Activated CD8-positive, alpha-beta T cell treated with anti-CD3 and anti-CD28 coated beads, Interleukin-2, amount 10 ng/mL, durations not matched to agents 7 days and 5 days (primary cell): ENCODE measurements at regions not wholly inside any gene's neighbourhood (a gene's known extent, or its start where the extent isn't known, plus 50 kb on each side); places are given as distances from the start of the nearest gene placed in this dataset.

ENCODE experiments used
- ATAC-seq: fragments of 150-1000 bp; cut with Tn5 transposase; one replicate; pipeline ENCODE4 v1.10.0; 2021; ENCODE audit warnings: moderate library complexity
- CTCF ChIA-PET: fragments of 350-600 bp; sonication (Branson Sonifier 250); formaldehyde crosslinking; loops from one replicate; lab custom pipeline; 2021; ENCODE audit warnings: antibody characterized with exemption; lab: Charles Lee
- POLR2A ChIA-PET: fragments of 350-600 bp; sonication (Branson Sonifier 250); formaldehyde crosslinking; loops from one replicate; lab custom pipeline; 2021; ENCODE audit warnings: antibody characterized with exemption; lab: Charles Lee
- DNase-seq: peaks from one replicate; pipeline ENCODE4 v3.0.0-alpha.2; 2020
- H3K27ac Mint-ChIP-seq: one replicate; pipeline ENCODE4 v1.8.0; 2021; ENCODE audit warnings: mild to moderate bottlenecking, mixed read lengths
- H3K27me3 Mint-ChIP-seq: one replicate; pipeline ENCODE4 v1.8.0; 2021; ENCODE audit warnings: low read depth, mixed read lengths
- H3K36me3 Mint-ChIP-seq: one replicate; pipeline ENCODE4 v1.8.0; 2021; ENCODE audit warnings: low read depth, mixed read lengths
- H3K4me1 Mint-ChIP-seq: one replicate; pipeline ENCODE4 v1.8.0; 2021; ENCODE audit warnings: low read depth, mixed read lengths
- H3K4me3 Mint-ChIP-seq: one replicate; pipeline ENCODE4 v1.8.0; 2021; ENCODE audit warnings: mild to moderate bottlenecking, mixed read lengths
- H3K9me3 Mint-ChIP-seq: one replicate; pipeline ENCODE4 v1.8.0; 2022; ENCODE audit warnings: mixed read lengths; ENCODE audit not compliant: insufficient read depth

DNA sequence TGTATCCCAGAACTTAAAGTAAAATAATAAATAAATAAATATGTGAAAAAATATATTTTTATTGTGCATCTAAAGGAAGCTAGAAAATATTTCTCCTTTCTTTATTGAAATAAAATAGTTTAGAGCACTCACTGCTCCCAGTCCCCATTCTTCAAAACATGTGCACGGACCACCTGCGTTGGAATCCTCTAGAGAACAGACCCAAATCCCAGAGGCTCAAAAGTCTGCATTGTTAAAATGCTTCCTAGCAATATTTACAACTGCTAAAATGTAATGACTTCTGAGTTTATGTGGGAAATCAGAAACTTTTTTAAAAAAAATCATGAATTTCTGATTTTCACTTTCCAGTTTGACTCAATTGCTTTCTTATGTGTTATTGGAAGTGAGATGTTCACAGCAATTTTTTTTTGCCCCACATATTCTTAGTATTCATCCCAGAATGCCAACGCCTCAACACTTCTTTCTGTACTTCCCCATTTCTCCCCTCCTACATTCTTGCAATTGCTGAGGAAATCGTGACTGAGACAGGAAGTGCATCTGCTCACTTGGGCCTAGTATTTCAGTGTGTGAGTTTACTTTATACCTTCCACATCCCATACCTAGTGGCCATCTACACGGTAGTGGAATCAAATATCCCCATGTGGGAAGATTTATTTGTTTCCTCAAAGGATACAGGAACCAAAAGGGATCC lies 116.0 kb upstream of the FLRT2 start:
- H3K9me3 Mint-ChIP-seq = peaks cover 5% of the 10 kb centered on the region
- no peak overlapping the region for H3K4me3 Mint-ChIP-seq
- ATAC-seq = no peak
- no peak for DNase-seq
- CTCF ChIA-PET = no interaction called here
- no peak overlapping the region for H3K27ac Mint-ChIP-seq
- no peaks in the 10 kb centered on the region for H3K36me3 Mint-ChIP-seq
- POLR2A ChIA-PET = no interaction called here
- no peaks in the 10 kb centered on the region for H3K4me1 Mint-ChIP-seq
- H3K27me3 Mint-ChIP-seq = no peaks in the 10 kb centered on the region

DNA sequence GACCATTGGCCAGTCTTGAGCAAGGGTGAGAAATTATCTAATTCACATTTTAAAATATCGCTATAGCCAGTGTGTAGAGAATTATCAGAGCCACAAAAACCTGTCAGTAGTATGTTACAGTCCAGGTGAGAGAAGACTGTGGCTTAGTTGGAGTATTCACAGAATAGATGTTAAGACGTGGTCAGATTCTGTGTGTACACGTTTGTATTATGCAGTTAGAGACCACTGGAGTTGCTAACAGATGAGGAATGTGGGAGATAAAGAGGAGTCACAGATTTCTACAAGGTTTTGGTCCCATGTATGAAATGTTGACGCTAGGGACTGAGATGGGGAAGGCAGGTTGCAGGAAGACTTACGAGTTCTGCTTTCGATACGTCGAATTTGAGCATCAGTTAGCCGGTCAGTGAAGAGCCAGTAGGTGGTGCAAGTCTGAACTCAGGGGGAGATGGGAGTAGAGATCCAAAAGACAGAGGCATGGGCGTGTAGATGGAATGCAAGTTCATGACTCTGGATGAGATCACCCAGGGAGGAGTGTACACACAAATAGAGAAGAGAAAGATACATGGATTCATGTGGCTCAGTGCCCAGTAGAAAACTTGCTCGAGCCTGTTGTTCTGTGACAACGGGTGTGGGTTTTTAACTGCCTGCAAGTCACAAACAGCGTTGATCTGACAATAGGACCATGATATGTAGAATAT lies 114.8 kb upstream of the FLRT2 start:
- no peak overlapping the region for H3K4me3 Mint-ChIP-seq
- ATAC-seq = no peak
- H3K27me3 Mint-ChIP-seq = no peaks in the 10 kb centered on the region
- no peak overlapping the region for H3K27ac Mint-ChIP-seq
- CTCF ChIA-PET = no interaction called here
- H3K4me1 Mint-ChIP-seq = no peaks in the 10 kb centered on the region
- no peaks in the 10 kb centered on the region for H3K36me3 Mint-ChIP-seq
- H3K9me3 Mint-ChIP-seq = peaks cover 5% of the 10 kb centered on the region
- POLR2A ChIA-PET = no interaction called here
- DNase-seq = no peak

DNA sequence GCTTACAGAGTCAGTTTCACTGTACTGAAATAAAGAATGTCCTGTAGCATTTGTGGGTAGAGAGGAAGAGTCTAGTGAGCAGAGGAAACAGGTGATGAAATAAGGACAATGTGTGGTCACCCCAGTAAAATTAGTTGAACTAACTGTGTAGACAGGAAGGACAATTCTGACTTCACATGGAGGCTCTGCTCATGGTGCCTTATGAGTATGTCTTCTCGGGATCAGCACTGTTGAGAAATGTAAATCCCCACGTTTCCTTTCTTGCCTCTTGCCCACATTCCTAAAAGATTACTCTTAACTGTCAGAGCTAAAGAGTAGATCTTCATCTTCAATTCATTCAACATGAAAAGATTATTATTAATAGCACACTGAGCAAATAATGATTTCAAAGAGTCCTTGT lies 113.2 kb upstream of the FLRT2 start:
- no peak for ATAC-seq
- H3K4me3 Mint-ChIP-seq = no peak overlapping the region
- no peaks in the 10 kb centered on the region for H3K27me3 Mint-ChIP-seq
- H3K36me3 Mint-ChIP-seq = no peaks in the 10 kb centered on the region
- POLR2A ChIA-PET = no interaction called here
- H3K4me1 Mint-ChIP-seq = no peaks in the 10 kb centered on the region
- no peak overlapping the region for H3K27ac Mint-ChIP-seq
- peaks cover 5% of the 10 kb centered on the region for H3K9me3 Mint-ChIP-seq
- CTCF ChIA-PET = no interaction called here
- DNase-seq = no peak

DNA sequence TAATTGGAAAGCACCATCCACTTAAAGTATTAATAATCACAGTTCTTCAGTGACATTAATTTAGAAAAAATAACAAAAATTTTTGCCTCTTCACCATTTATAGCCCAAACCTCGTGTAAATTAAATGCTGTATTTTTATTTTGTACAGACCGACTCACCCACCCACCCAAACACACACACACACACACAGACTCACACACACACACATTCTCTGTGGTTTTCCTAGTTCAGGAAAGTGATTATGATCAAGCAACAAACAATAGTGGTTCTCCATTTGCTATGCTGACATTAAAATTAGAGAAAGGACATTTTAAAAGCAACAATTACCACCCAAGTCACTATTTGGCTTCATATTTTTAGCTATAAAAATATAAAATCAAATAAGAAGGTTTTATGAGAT lies 112.5 kb upstream of the FLRT2 start:
- Mint-ChIP-seq H3K9me3 (peaks cover 5% of the 10 kb centered on the region), H3K36me3 (no peaks in the 10 kb centered on the region), H3K4me3 (no peak overlapping the region), H3K27ac (no peak overlapping the region), H3K4me1 (no peaks in the 10 kb centered on the region), H3K27me3 (no peaks in the 10 kb centered on the region)
- no peak for ATAC-seq
- ChIA-PET POLR2A (no interaction called here), CTCF (no interaction called here)
- no peak for DNase-seq

DNA sequence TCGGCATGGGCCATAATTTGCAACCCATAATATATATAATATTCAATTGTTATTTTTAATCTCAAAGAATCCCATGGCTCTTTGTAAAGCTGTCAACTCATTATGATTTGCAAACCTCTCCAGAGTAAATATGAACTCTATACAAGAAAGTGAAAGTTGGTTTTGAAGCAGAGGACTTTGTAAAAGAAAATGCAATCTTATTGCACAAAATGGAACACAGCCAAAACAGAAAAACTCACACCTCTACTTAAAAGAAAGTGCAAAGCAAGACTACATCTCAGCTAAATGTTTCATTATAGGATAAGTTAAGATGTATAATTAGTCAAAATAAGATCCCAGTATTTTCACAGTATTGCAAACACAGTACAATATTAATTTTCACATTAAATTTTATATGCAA lies 111.2 kb upstream of the FLRT2 start:
- CTCF ChIA-PET = no interaction called here
- no peak for ATAC-seq
- H3K9me3 Mint-ChIP-seq = peaks cover 5% of the 10 kb centered on the region
- H3K27me3 Mint-ChIP-seq = no peaks in the 10 kb centered on the region
- POLR2A ChIA-PET = no interaction called here
- H3K4me1 Mint-ChIP-seq = no peaks in the 10 kb centered on the region
- DNase-seq = no peak
- H3K27ac Mint-ChIP-seq = no peak overlapping the region
- H3K4me3 Mint-ChIP-seq = no peak overlapping the region
- no peaks in the 10 kb centered on the region for H3K36me3 Mint-ChIP-seq

DNA sequence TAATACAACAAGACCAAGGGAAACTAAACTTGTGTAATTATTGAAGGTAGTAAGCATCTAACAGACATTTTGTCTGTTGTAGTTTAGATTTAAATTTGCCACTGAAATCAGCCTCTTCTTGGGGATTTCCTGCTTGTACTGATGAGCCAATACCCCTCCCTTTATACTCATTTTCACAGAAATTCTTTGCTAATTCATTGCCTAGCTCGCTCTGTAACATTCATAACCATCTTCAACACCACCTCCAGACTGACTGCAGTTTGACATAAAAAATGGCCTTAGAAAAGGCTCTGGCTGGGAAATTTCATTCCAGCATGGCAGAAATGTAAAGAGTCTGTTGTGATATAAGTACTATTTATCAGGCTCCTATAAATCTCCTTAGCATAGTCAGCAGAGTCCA lies 109.7 kb upstream of the FLRT2 start:
- no peaks in the 10 kb centered on the region for H3K27me3 Mint-ChIP-seq
- no peak for ATAC-seq
- no peaks in the 10 kb centered on the region for H3K4me1 Mint-ChIP-seq
- no peak overlapping the region for H3K27ac Mint-ChIP-seq
- no peak overlapping the region for H3K4me3 Mint-ChIP-seq
- H3K9me3 Mint-ChIP-seq = peaks cover 5% of the 10 kb centered on the region
- H3K36me3 Mint-ChIP-seq = no peaks in the 10 kb centered on the region
- POLR2A ChIA-PET = no interaction called here
- CTCF ChIA-PET = no interaction called here
- DNase-seq = no peak

DNA sequence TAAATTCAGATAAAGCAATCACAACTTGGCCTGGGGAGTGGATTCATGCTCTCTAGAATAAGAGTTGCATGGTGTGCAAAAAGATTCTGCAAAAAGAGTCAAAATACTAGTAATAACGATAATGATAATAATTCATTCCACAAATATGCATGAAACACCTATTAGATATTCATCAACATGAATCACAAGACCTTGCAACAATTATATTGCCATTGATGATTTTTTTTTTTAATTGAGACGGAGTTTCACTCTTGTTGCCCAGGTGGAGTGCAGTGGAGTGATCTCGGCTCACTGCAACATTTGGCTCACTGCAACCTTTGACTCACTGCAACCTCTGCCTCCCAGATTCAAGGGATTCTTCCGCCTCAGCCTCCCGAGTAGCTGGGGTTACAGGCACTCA lies 109.2 kb upstream of the FLRT2 start:
- H3K27ac Mint-ChIP-seq = no peak overlapping the region
- CTCF ChIA-PET = no interaction called here

DNA sequence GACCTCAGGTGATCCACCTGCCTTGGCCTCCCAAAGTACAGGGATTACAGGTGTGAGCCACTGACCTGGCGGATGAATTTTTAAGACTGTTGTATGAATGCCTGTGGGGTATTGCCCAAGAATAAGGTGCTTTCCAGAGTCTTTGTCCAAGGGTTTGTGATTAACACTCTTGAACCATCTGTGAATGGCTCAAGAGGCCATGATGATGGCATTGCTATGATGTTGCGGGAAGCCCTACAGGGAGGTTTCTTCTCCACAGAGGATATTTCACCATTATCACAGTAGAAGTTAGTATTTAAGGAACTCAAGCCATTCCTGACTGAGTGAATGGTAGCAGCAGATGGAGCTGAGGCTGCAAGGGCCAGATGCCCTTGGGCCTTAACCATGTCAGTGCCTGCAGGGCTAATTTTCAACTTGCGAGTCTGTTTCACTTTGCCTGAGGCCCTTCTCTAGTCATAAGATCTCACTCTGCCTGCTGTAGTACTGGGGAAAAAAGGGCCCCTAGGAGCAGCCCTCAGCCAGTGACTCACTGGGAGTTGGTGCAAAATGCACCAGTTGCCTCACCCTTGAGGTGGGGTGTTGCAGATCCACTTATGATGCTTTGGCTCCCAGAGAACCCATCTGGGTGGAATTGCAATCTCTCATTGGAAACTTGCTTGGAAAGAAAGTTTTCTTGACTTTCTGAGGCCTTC lies 108.6 kb upstream of the FLRT2 start:
- no peak for ATAC-seq
- POLR2A ChIA-PET = no interaction called here

More for the DNA sequence above, 109.2 kb upstream of the FLRT2 start:
- H3K4me3 Mint-ChIP-seq = no peak overlapping the region
- H3K4me1 Mint-ChIP-seq = no peaks in the 10 kb centered on the region
- no peaks in the 10 kb centered on the region for H3K27me3 Mint-ChIP-seq
- POLR2A ChIA-PET = no interaction called here
- DNase-seq = no peak
- H3K36me3 Mint-ChIP-seq = no peaks in the 10 kb centered on the region
- ATAC-seq = no peak
- H3K9me3 Mint-ChIP-seq = peaks cover 5% of the 10 kb centered on the region

DNA sequence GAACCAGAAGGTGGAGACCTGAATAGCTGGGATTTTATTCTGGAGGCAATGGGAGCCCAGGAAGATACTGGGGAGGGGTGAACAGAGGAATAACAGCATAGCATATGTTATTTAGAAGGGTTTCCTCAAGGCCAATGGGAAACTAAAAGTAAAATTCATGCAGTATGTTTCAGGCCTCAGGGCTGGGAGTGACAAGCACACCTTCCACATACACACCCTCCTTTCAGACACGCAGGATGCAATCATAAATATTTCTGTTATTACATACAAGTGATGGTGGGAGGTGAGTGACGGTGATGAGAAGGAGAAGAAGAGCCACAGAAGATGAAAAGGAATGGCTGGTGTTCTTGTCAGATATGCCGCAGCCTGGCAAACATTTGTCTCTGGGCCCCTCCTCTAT lies 106.1 kb upstream of the FLRT2 start:
- H3K36me3 Mint-ChIP-seq = no peaks in the 10 kb centered on the region
- POLR2A ChIA-PET = no interaction called here
- DNase-seq (no peak), ATAC-seq (no peak)
- no peaks in the 10 kb centered on the region for H3K27me3 Mint-ChIP-seq
- H3K4me1 Mint-ChIP-seq = no peaks in the 10 kb centered on the region
- H3K9me3 Mint-ChIP-seq = no peaks in the 10 kb centered on the region
- no peak overlapping the region for H3K4me3 Mint-ChIP-seq
- CTCF ChIA-PET = no interaction called here
- no peak overlapping the region for H3K27ac Mint-ChIP-seq

More for the DNA sequence above, 108.6 kb upstream of the FLRT2 start:
- no peaks in the 10 kb centered on the region for H3K4me1 Mint-ChIP-seq
- no peaks in the 10 kb centered on the region for H3K27me3 Mint-ChIP-seq
- H3K36me3 Mint-ChIP-seq = no peaks in the 10 kb centered on the region
- CTCF ChIA-PET = no interaction called here
- no peak overlapping the region for H3K27ac Mint-ChIP-seq
- peaks cover 5% of the 10 kb centered on the region for H3K9me3 Mint-ChIP-seq
- DNase-seq = no peak
- H3K4me3 Mint-ChIP-seq = no peak overlapping the region

DNA sequence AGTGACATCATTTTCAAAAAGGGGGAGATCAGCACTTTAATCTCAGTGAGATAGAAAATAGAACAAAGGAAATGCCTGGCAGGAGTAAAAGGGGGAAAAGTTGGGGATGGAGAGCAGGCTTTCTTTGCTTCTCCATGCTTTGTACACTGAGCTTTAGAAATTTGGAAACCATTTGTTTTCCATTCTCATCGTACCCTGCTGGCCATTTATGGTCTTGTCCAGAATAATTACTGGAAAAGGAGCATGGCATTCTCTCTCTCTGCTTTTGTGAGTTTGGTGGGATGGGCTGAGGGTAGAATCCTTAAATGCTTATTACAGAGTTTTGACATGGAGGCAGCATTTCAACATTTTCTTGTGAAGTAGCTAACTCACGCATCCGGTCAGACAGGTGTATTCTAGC lies 104.4 kb upstream of the FLRT2 start:
- ChIA-PET POLR2A (no interaction called here), CTCF (no interaction called here)
- Mint-ChIP-seq H3K36me3 (no peaks in the 10 kb centered on the region), H3K4me1 (no peaks in the 10 kb centered on the region), H3K9me3 (no peaks in the 10 kb centered on the region), H3K27me3 (no peaks in the 10 kb centered on the region), H3K4me3 (no peak overlapping the region), H3K27ac (no peak overlapping the region)
- ATAC-seq (no peak), DNase-seq (no peak)

DNA sequence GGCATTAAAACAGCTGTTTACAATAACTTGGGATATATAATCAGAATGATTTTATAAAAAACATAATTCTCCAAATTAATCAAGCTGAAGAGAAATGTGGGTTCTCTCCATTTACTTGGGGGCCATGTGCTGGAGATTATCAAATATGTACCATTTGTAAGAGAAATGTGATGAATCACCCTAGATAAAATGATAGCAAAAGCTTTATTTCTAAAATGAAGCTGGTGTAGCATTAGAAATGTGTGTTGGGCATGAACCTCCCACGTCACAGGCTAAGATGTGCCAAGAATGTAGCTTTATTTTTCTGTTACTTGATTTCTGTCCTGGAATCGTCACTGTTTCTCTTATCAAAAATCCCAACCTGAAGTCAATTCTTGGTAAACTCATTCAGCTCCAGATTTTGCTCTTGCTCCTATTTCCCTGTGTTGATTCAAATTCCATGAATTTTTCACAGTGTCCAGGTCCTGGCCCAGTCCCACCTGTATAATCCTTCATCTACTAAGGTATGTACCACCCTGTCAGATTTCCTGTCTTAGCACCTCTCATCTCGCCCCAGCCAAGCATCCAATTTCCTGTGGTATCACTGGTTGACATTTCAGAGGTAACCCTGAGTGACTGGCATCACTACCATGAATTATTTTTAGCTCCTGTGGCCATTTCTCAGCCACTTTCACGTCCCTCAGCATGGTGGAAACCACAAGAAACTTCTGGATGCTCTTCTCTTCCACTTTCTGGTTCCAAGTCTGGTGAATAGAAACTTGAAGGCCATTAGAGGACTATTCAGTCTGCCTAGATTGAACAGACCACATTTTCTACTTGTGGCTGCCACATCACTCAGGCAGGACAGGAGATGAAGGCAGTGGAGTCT lies 103.6 kb upstream of the FLRT2 start:
- CTCF ChIA-PET = no interaction called here
- no peaks in the 10 kb centered on the region for H3K36me3 Mint-ChIP-seq

DNA sequence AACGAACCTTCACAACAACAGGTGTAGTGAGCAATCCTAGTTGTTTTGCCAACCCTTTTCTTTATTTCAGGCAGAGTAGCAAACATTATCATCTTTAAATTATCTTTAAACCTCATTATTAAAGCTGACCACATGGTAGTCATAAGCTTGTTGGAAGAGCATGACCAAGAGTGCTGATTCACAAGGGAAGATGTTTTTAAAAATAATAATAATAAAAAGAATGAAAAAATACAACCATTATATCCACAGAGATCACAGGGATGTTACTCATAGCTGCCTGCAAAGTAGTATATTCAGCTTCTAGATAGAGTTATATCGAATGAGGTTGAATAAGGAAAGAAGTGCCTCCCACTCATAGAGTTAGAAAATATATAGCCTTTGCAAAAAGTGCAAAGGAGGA lies 101.0 kb upstream of the FLRT2 start:
- POLR2A ChIA-PET = no interaction called here
- Mint-ChIP-seq H3K36me3 (no peaks in the 10 kb centered on the region), H3K9me3 (no peaks in the 10 kb centered on the region), H3K27me3 (no peaks in the 10 kb centered on the region), H3K27ac (no peak overlapping the region), H3K4me1 (no peaks in the 10 kb centered on the region), H3K4me3 (no peak overlapping the region)
- CTCF ChIA-PET = no interaction called here
- DNase-seq (no peak), ATAC-seq (no peak)

More for the DNA sequence above, 103.6 kb upstream of the FLRT2 start:
- H3K27ac Mint-ChIP-seq = no peak overlapping the region
- no peaks in the 10 kb centered on the region for H3K4me1 Mint-ChIP-seq
- DNase-seq = no peak
- no peak overlapping the region for H3K4me3 Mint-ChIP-seq
- POLR2A ChIA-PET = no interaction called here
- no peak for ATAC-seq
- H3K9me3 Mint-ChIP-seq = no peaks in the 10 kb centered on the region
- no peaks in the 10 kb centered on the region for H3K27me3 Mint-ChIP-seq
